Right lobe of liver (tissue), 6 donors: ENCODE measurements at regions not wholly inside any gene's neighbourhood (a gene's known extent, or its start where the extent isn't known, plus 50 kb on each side); places are given as distances from the start of the nearest gene placed in this dataset.

Experiments
- ATAC-seq, 4 donors: fragments of 200-7000 bp; cut with Tn5 transposase; one replicate each; pipeline ENCODE4 v1.9.1; 2020; ENCODE audit warnings: mild to moderate bottlenecking in 4 of 4, moderate library complexity in 4 of 4
- DNase-seq, 3 donors: peaks; one replicate each; pipeline ENCODE4 v3.0.0-alpha.2; 2020
- H3K27ac ChIP-seq, 3 donors: fragments of 200-600 bp; one replicate each; pipeline ENCODE4 v1.8.0; 2022
- H3K27me3 ChIP-seq, 2 donors: fragments of 200-600 bp; one replicate each; pipeline ENCODE4 v1.8.0; 2022
- H3K36me3 ChIP-seq, 4 donors: fragments of 200-600 bp; sonication (generic) in 1 of 4; one replicate each; pipeline versions ENCODE4 v1.5.1 to v1.8.0; 2017 to 2022; ENCODE audit warnings: control low read depth in 1 of 4
- H3K4me1 ChIP-seq, 4 donors: fragments of 200-600 bp; sonication (generic) in 1 of 4; one replicate each; pipeline versions ENCODE4 v1.5.1 to v1.8.0; 2017 to 2022; ENCODE audit warnings: control low read depth in 1 of 4
- H3K4me3 ChIP-seq, 3 donors: fragments of 200-600 bp; one replicate each; pipeline ENCODE4 v1.8.0; 2022
- H3K9me3 ChIP-seq, 4 donors: fragments of 200-600 bp; sonication (generic) in 1 of 4; one replicate each; pipeline versions ENCODE4 v1.5.1 to v1.8.0; 2017 to 2022; ENCODE audit warnings: control low read depth in 1 of 4
- CTCF ChIP-seq, 4 donors: fragments of 200-600 bp in 3 of 4; fragments of 450-650 bp in 1 of 4; IDR thresholded peaks; one replicate each; pipeline versions ENCODE4 v1.5.1 to v1.8.0; 2016 to 2022; ENCODE audit warnings: antibody characterized with exemption in 4 of 4, mild to moderate bottlenecking in 2 of 4
- POLR2A ChIP-seq: fragments of 450-650 bp; IDR thresholded peaks from one replicate; pipeline ENCODE4 v1.6.1; 2017; ENCODE audit warnings: antibody characterized with exemption, mild to moderate bottlenecking
- WGBS: methylation state at CpG from one replicate; pipeline ENCODE4 v1.1.6; 2018; ENCODE audit warnings: low coverage, low lambda C conversion rate; ENCODE audit not compliant: insufficient coverage; ENCODE audit errors: missing lambda C conversion rate; 5-methylcytosine and 5-hydroxymethylcytosine counted together
- intact Hi-C, 2 donors: fragments of 100-400 bp; cut with DNase I; formaldehyde crosslinking; loops; one replicate each; pipeline versions ENCODE4 v1.11.2 to v1.14.1; 2022
- donor health status: DM: no; HTN: yes; CAD: no.
- donor health status: DM: no; HTN: no; CAD: no.
- donor health status: DM: no; HTN: no; CAD: no.
- donor health status: DM: no; HTN: yes; CAD: no.
- donor health status: DM: no; HTN: yes; CAD: no.

GRCh38 chr13:59521549-59521948, 642.2 kb downstream of the DIAPH3 start:
- WGBS, result 88% methylated on average over 1 of the region's 1 CpG
- intact Hi-C loops, result no loop called here
- Histone ChIP-seq H3K36me3 (no peaks in the 10 kb centered on the region), H3K27me3 (no peaks in the 10 kb centered on the region), H3K27ac (no peak overlapping the region), H3K4me1 (no peaks in the 10 kb centered on the region), H3K4me3 (no peak overlapping the region), H3K9me3 (no peaks in the 10 kb centered on the region)
- DNase-seq (no peak), ATAC-seq (no peak)
- TF ChIP-seq CTCF (IDR thresholded peaks at IDR 0.05) (no peak), POLR2A (no peak)

- no peaks in the 10 kb centered on the region for H3K4me1 ChIP-seq
- TF ChIP-seq POLR2A (no peak), CTCF (IDR thresholded peaks at IDR 0.05) (no peak)
- no peak for ATAC-seq
- no peak for DNase-seq
- H3K27ac ChIP-seq, result no peak overlapping the region
- intact Hi-C loops, result no loop called here
- no peaks in the 10 kb centered on the region for H3K36me3 ChIP-seq
- no peaks in the 10 kb centered on the region for H3K9me3 ChIP-seq
- no peak overlapping the region for H3K4me3 ChIP-seq
- H3K27me3 ChIP-seq, result no peaks in the 10 kb centered on the region
Measured at GRCh38 chr13:59522652-59523051, 641.1 kb downstream of the DIAPH3 start.

- Histone ChIP-seq H3K4me3 (no peak overlapping the region), H3K27me3 (no peaks in the 10 kb centered on the region), H3K4me1 (no peaks in the 10 kb centered on the region), H3K36me3 (no peaks in the 10 kb centered on the region), H3K27ac (no peak overlapping the region), H3K9me3 (no peaks in the 10 kb centered on the region)
- TF ChIP-seq CTCF (IDR thresholded peaks at IDR 0.05), result no peak
- no peak for TF ChIP-seq POLR2A
- WGBS, result 33% methylated on average over 2 of the region's 3 CpGs
- no peak for ATAC-seq
- intact Hi-C loops, result no loop called here
- no peak for DNase-seq
Measured at GRCh38 chr13:59527500-59527899, 636.2 kb downstream of the DIAPH3 start.

GRCh38 chr13:59531571-59532091, 632.1 kb downstream of the DIAPH3 start:
- ATAC-seq, result peak; percentile 66 to 81 (median 75)
- peak; percentile 70 to 81 (median 71) for DNase-seq
- H3K27ac ChIP-seq, result peak overlapping the region in 1 of 3 donors; percentile 51

More at GRCh38 chr13:59531571-59532091, 632.1 kb downstream of the DIAPH3 start:
- WGBS, result 20% methylated on average over 9 of the region's 9 CpGs
- Histone ChIP-seq H3K27me3 (no peaks in the 10 kb centered on the region), H3K9me3 (no peaks in the 10 kb centered on the region), H3K4me3 (no peak overlapping the region), H3K4me1 (no peaks in the 10 kb centered on the region), H3K36me3 (no peaks in the 10 kb centered on the region)
- intact Hi-C loops, result no loop called here
- TF ChIP-seq POLR2A, result no peak
- no peak for TF ChIP-seq CTCF (IDR thresholded peaks at IDR 0.05)
